Gastrocnemius medialis (tissue), 4 donors: ENCODE measurements at regions not wholly inside any gene's neighbourhood (a gene's known extent, or its start where the extent isn't known, plus 50 kb on each side); places are given as distances from the start of the nearest gene placed in this dataset.
A peak's percentile ranks its signal among the peaks of the same experiment; 100 is the strongest.

ENCODE experiments used
- ATAC-seq, 2 donors: fragments of 150-250 bp; one replicate each; pipeline ENCODE4 v1.9.1; 2016
- DNase-seq, 2 donors: peaks; one replicate each; pipeline ENCODE4 v3.0.0-alpha.2; 2019
- H3K27ac ChIP-seq, 4 donors: fragments of 200-600 bp; sonication (generic); 1 replicate in 1 of 4; 2 replicates in 3 of 4; pipeline ENCODE4 v1.5.1; 2016 to 2018; ENCODE audit warnings: mild to moderate bottlenecking in 2 of 4, moderate library complexity in 1 of 4
- H3K27me3 ChIP-seq, 3 donors: fragments of 200-600 bp; sonication (generic) in 2 of 3; 1 replicate in 1 of 3; 2 replicates in 2 of 3; pipeline versions ENCODE4 v1.5.1 to v1.6.0; 2016 to 2019; ENCODE audit warnings: mild to moderate bottlenecking in 1 of 3, moderate library complexity in 1 of 3
- H3K36me3 ChIP-seq, 2 donors: fragments of 200-600 bp; sonication (generic) in 1 of 2; one replicate each; pipeline ENCODE4 v1.5.1; 2017 to 2018
- H3K4me1 ChIP-seq, 2 donors: fragments of 200-600 bp; sonication (generic) in 1 of 2; one replicate each; pipeline ENCODE4 v1.5.1; 2016 to 2017; ENCODE audit warnings: mild to moderate bottlenecking in 2 of 2
- H3K4me3 ChIP-seq, 4 donors: fragments of 200-600 bp; sonication (generic) in 3 of 4; 1 replicate in 1 of 4; 2 replicates in 3 of 4; pipeline ENCODE4 v1.5.1; 2016 to 2019; ENCODE audit warnings: mild to moderate bottlenecking in 2 of 4
- H3K9me3 ChIP-seq, 3 donors: fragments of 200-600 bp; sonication (generic) in 2 of 3; 1 replicate in 1 of 3; 2 replicates in 2 of 3; pipeline ENCODE4 v1.5.1; 2016 to 2019
- CTCF ChIP-seq, 5 experiments: fragments of 450-650 bp in 3 of 5; fragments of 200-600 bp in 2 of 5; sonication (generic) in 2 of 5; IDR thresholded peaks in 4 of 5; conservative IDR thresholded peaks in 1 of 5; 1 replicate in 4 of 5; 2 replicates in 1 of 5; pipeline ENCODE4 v1.5.1; 2016 to 2019; ENCODE audit warnings: antibody characterized with exemption in 5 of 5, mild to moderate bottlenecking in 3 of 5, moderate library complexity in 3 of 5
- POLR2A ChIP-seq, 2 donors: fragments of 450-650 bp; IDR thresholded peaks; one replicate each; pipeline ENCODE4 v1.6.1; 2017; ENCODE audit warnings: antibody characterized with exemption in 2 of 2, mild to moderate bottlenecking in 2 of 2, moderate library complexity in 2 of 2
- in situ Hi-C, 4 donors: fragments of 200-750 bp; cut with MboI; loops; one replicate each; pipeline versions ENCODE4 v1.15.0 to v1.8.0; 2017; ENCODE audit warnings: low sequenced_read_pairs in 4 of 4
- intact Hi-C: fragments of 100-400 bp; cut with DNase I; formaldehyde crosslinking; loops from one replicate; pipeline ENCODE4 v1.15.1; 2023; ENCODE audit warnings: low total_unique reads

DNA sequence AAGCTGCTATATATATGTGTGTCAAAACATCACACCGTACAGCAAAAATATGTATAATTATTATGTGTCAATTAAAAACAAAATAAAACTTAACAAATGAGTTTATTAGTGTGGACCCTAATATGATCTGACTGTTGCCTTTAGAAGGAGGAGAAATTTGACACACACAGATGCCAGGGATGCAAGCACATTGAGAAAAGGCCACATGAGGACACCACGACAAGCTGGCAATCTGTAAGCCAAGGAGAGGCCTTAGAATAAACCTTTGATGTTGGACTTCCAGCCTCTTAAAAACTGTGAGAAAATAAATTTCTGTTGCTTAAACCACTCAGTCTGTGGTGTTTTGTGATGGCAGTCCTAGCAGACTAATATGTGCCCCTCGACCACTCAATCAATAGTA, 214.7 kb downstream of the KCNS3 start:
- in situ Hi-C loops, result no loop called here
- peak in 1 of 2 donors; percentile 63 for ATAC-seq
- TF ChIP-seq POLR2A (IDR thresholded peaks at IDR 0.05), result no peak
- no peak for TF ChIP-seq CTCF (IDR thresholded peaks at IDR 0.05 in 4 of 5, conservative IDR thresholded peaks at IDR 0.05 in 1 of 5)

GRCh38 chr2:18092760-18093159, 214.3 kb downstream of the KCNS3 start:
- intact Hi-C loops, result no loop called here
- DNase-seq (no peak), ATAC-seq (peak in 1 of 2 donors; percentile 63)
- Histone ChIP-seq H3K4me1 (peaks cover 18 to 27% of the 10 kb centered on the region in 2 donors), H3K9me3 (no peaks in the 10 kb centered on the region), H3K4me3 (no peak overlapping the region), H3K27ac (peak overlapping the region in 1 of 4 donors; percentile 62), H3K36me3 (no peaks in the 10 kb centered on the region), H3K27me3 (no peaks in the 10 kb centered on the region)
- in situ Hi-C loops, result no loop called here
- TF ChIP-seq CTCF (IDR thresholded peaks at IDR 0.05 in 4 of 5, conservative IDR thresholded peaks at IDR 0.05 in 1 of 5) (no peak), POLR2A (IDR thresholded peaks at IDR 0.05) (no peak)

More for the DNA sequence above, 214.7 kb downstream of the KCNS3 start:
- Histone ChIP-seq H3K4me3 (no peak overlapping the region), H3K9me3 (no peaks in the 10 kb centered on the region), H3K27me3 (no peaks in the 10 kb centered on the region), H3K4me1 (peaks cover 18 to 27% of the 10 kb centered on the region in 2 donors), H3K36me3 (no peaks in the 10 kb centered on the region), H3K27ac (peak overlapping the region in 1 of 4 donors; percentile 62)
- intact Hi-C loops, result no loop called here
- no peak for DNase-seq

- ATAC-seq (no peak), DNase-seq (no peak)
- H3K27me3 ChIP-seq, result no peaks in the 10 kb centered on the region
- H3K36me3 ChIP-seq, result no peaks in the 10 kb centered on the region
- in situ Hi-C loops, result no loop called here
- no peak overlapping the region for H3K4me3 ChIP-seq
- TF ChIP-seq CTCF (IDR thresholded peaks at IDR 0.05 in 4 of 5, conservative IDR thresholded peaks at IDR 0.05 in 1 of 5) (no peak), POLR2A (IDR thresholded peaks at IDR 0.05) (no peak)
- H3K9me3 ChIP-seq, result no peaks in the 10 kb centered on the region
- intact Hi-C loops, result no loop called here
- no peaks in the 10 kb centered on the region for H3K4me1 ChIP-seq
- no peak overlapping the region for H3K27ac ChIP-seq
Observed at GRCh38 chr2:18085593-18085992, 207.1 kb downstream of the KCNS3 start.

GRCh38 chr2:18084376-18084775, 205.9 kb downstream of the KCNS3 start:
- Histone ChIP-seq H3K9me3 (no peaks in the 10 kb centered on the region), H3K27me3 (no peaks in the 10 kb centered on the region), H3K36me3 (no peaks in the 10 kb centered on the region), H3K27ac (no peak overlapping the region), H3K4me1 (no peaks in the 10 kb centered on the region), H3K4me3 (no peak overlapping the region)
- TF ChIP-seq CTCF (IDR thresholded peaks at IDR 0.05 in 4 of 5, conservative IDR thresholded peaks at IDR 0.05 in 1 of 5) (no peak), POLR2A (IDR thresholded peaks at IDR 0.05) (no peak)
- DNase-seq, result no peak
- in situ Hi-C loops (no loop called here), intact Hi-C loops (no loop called here)
- no peak for ATAC-seq

GRCh38 chr2:18083806-18084205, 205.3 kb downstream of the KCNS3 start:
- ATAC-seq, result no peak

More at GRCh38 chr2:18083806-18084205, 205.3 kb downstream of the KCNS3 start:
- Histone ChIP-seq H3K4me3 (no peak overlapping the region), H3K27me3 (no peaks in the 10 kb centered on the region), H3K27ac (no peak overlapping the region), H3K4me1 (no peaks in the 10 kb centered on the region), H3K9me3 (no peaks in the 10 kb centered on the region), H3K36me3 (no peaks in the 10 kb centered on the region)
- intact Hi-C loops, result no loop called here
- DNase-seq, result no peak
- no peak for TF ChIP-seq CTCF (IDR thresholded peaks at IDR 0.05 in 4 of 5, conservative IDR thresholded peaks at IDR 0.05 in 1 of 5)
- in situ Hi-C loops, result no loop called here
